Activated CD4-positive, alpha-beta T cell treated with anti-CD3 and anti-CD28 coated beads for 36 hours (primary cell): ENCODE measurements at regions not wholly inside any gene's neighbourhood (a gene's known extent, or its start where the extent isn't known, plus 50 kb on each side); places are given as distances from the start of the nearest gene placed in this dataset.
A peak's percentile ranks its signal among the peaks of the same experiment; 100 is the strongest.

Source experiments
- ATAC-seq: fragments of 200-7000 bp; cut with Tn5 transposase; one replicate; pipeline ENCODE4 v1.10.0; 2021; ENCODE audit warnings: mild to moderate bottlenecking, moderate library complexity
- CTCF ChIA-PET: fragments of 350-600 bp; sonication (Branson Sonifier 250); formaldehyde crosslinking; loops from one replicate; lab custom pipeline; 2021; ENCODE audit warnings: antibody characterized with exemption; lab: Charles Lee
- POLR2A ChIA-PET: fragments of 350-600 bp; sonication (Branson Sonifier 250); formaldehyde crosslinking; loops from one replicate; lab custom pipeline; 2021; ENCODE audit warnings: antibody characterized with exemption, inconsistent platforms; lab: Charles Lee
- DNase-seq: peaks from one replicate; pipeline ENCODE4 v3.0.0-alpha.2; 2020
- H3K27ac Mint-ChIP-seq: one replicate; pipeline ENCODE4 v1.8.0; 2021; ENCODE audit warnings: mixed read lengths
- H3K27me3 Mint-ChIP-seq: one replicate; pipeline ENCODE4 v1.8.0; 2021; ENCODE audit warnings: mixed read lengths
- H3K36me3 Mint-ChIP-seq: one replicate; pipeline ENCODE4 v1.8.0; 2021; ENCODE audit warnings: low read depth, mixed read lengths
- H3K4me1 Mint-ChIP-seq: one replicate; pipeline ENCODE4 v1.8.0; 2021; ENCODE audit warnings: mixed read lengths
- H3K4me3 Mint-ChIP-seq: one replicate; pipeline ENCODE4 v1.8.0; 2021; ENCODE audit warnings: mild to moderate bottlenecking, moderate library complexity, mixed read lengths
- H3K9me3 Mint-ChIP-seq: one replicate; pipeline ENCODE4 v1.8.0; 2021; ENCODE audit warnings: low read depth, mixed read lengths
- intact Hi-C, 2 experiments: fragments of 100-400 bp; cut with DNase I in 1 of 2; cut with micrococcal nuclease in 1 of 2; formaldehyde crosslinking; loops; one replicate each; pipeline versions ENCODE4 v1.14.2 to v1.15.1; 2022 to 2024; cut with DNase I, micrococcal nuclease

GRCh38 chr7:26070290-26070689 is 81.7 kb upstream of the NFE2L3 start:
- H3K4me1 Mint-ChIP-seq = no peaks in the 10 kb centered on the region
- H3K4me3 Mint-ChIP-seq = no peak overlapping the region
- no peaks in the 10 kb centered on the region for H3K9me3 Mint-ChIP-seq
- peaks cover 2% of the 10 kb centered on the region for H3K27me3 Mint-ChIP-seq
- ChIA-PET CTCF (interaction anchor here (0.6 to 2.2 kb wide), 7 partner anchors 8 to 177 kb away, joined by 3 to 10 read pairs (median 3); no protein-coding TSS in a partner anchor), POLR2A (no interaction called here)
- intact Hi-C loops = loop anchor here in 1 of 2 experiments (10.0 kb wide), 1 partner anchor 435 kb away; no protein-coding TSS in a partner anchor
- no peak overlapping the region for H3K27ac Mint-ChIP-seq
- ATAC-seq (no peak), DNase-seq (no peak)
- H3K36me3 Mint-ChIP-seq = no peaks in the 10 kb centered on the region

- H3K27me3 Mint-ChIP-seq = no peaks in the 10 kb centered on the region
- CTCF ChIA-PET = interaction anchor here (0.7 to 1.4 kb wide), 8 partner anchors 8 to 298 kb away, joined by 3 to 7 read pairs (median 4); no protein-coding TSS in a partner anchor
- H3K27ac Mint-ChIP-seq = no peak overlapping the region
- DNase-seq = no peak
- H3K4me3 Mint-ChIP-seq = no peak overlapping the region
- no peaks in the 10 kb centered on the region for H3K4me1 Mint-ChIP-seq
- H3K9me3 Mint-ChIP-seq = no peaks in the 10 kb centered on the region
- H3K36me3 Mint-ChIP-seq = no peaks in the 10 kb centered on the region
- intact Hi-C loops = loop anchor here in 1 of 2 experiments (10.0 kb wide), 1 partner anchor 433 kb away; no protein-coding TSS in a partner anchor
- POLR2A ChIA-PET = no interaction called here
- ATAC-seq = no peak
Observed at GRCh38 chr7:26071622-26072456, 80.2 kb upstream of the NFE2L3 start.

- DNase-seq = no peak
- CTCF ChIA-PET = interaction anchor here (1.1 kb wide), 1 partner anchor 10 kb away, joined by 3 read pairs; no protein-coding TSS in a partner anchor
- no peak overlapping the region for H3K4me3 Mint-ChIP-seq
- no peaks in the 10 kb centered on the region for H3K9me3 Mint-ChIP-seq
- POLR2A ChIA-PET = interaction anchor here (1.1 kb wide), 1 partner anchor 119 kb away, joined by 4 read pairs; no protein-coding TSS in a partner anchor
- H3K27ac Mint-ChIP-seq = no peak overlapping the region
- H3K27me3 Mint-ChIP-seq = peaks cover 4% of the 10 kb centered on the region
- no peaks in the 10 kb centered on the region for H3K36me3 Mint-ChIP-seq
- ATAC-seq = no peak
- no peaks in the 10 kb centered on the region for H3K4me1 Mint-ChIP-seq
- intact Hi-C loops = loop anchor here in 1 of 2 experiments (10.0 kb wide), 1 partner anchor 432 kb away; no protein-coding TSS in a partner anchor
Observed at GRCh38 chr7:26073041-26073440, 79.0 kb upstream of the NFE2L3 start.

- POLR2A ChIA-PET = no interaction called here
- H3K9me3 Mint-ChIP-seq = no peaks in the 10 kb centered on the region
- H3K36me3 Mint-ChIP-seq = no peaks in the 10 kb centered on the region
- no peak for DNase-seq
- peaks cover 3% of the 10 kb centered on the region for H3K4me1 Mint-ChIP-seq
- intact Hi-C loops = loop anchor here (5.0 to 10.0 kb wide), 5 partner anchors 178 to 592 kb away; no protein-coding TSS in a partner anchor
- CTCF ChIA-PET = interaction anchor here (0.9 kb wide), 1 partner anchor 12 kb away, joined by 3 read pairs; no protein-coding TSS in a partner anchor
- peaks cover 10% of the 10 kb centered on the region for H3K27me3 Mint-ChIP-seq
- ATAC-seq = no peak
- no peak overlapping the region for H3K27ac Mint-ChIP-seq
- no peak overlapping the region for H3K4me3 Mint-ChIP-seq
Observed at GRCh38 chr7:26074919-26075318, 77.1 kb upstream of the NFE2L3 start.

- Mint-ChIP-seq H3K9me3 (no peaks in the 10 kb centered on the region), H3K4me1 (peaks cover 3% of the 10 kb centered on the region), H3K36me3 (no peaks in the 10 kb centered on the region), H3K27me3 (peaks cover 13% of the 10 kb centered on the region), H3K4me3 (no peak overlapping the region), H3K27ac (no peak overlapping the region)
- DNase-seq = no peak
- CTCF ChIA-PET = interaction anchor here (0.7 to 0.9 kb wide), 3 partner anchors 17 to 83 kb away, joined by 3 read pairs; no protein-coding TSS in a partner anchor
- no peak for ATAC-seq
- intact Hi-C loops = loop anchor here (5.0 to 10.0 kb wide), 5 partner anchors 179 to 591 kb away; no protein-coding TSS in a partner anchor
- POLR2A ChIA-PET = no interaction called here
Observed at GRCh38 chr7:26076691-26077090, 75.3 kb upstream of the NFE2L3 start.

GRCh38 chr7:26078437-26079336 is 73.3 kb upstream of the NFE2L3 start:
- H3K27me3 Mint-ChIP-seq = peaks cover 13% of the 10 kb centered on the region

GRCh38 chr7:26081638-26082037 is 70.4 kb upstream of the NFE2L3 start:
- DNase-seq = no peak
- Mint-ChIP-seq H3K4me1 (peaks cover 3% of the 10 kb centered on the region), H3K36me3 (no peaks in the 10 kb centered on the region), H3K4me3 (no peak overlapping the region), H3K27ac (no peak overlapping the region), H3K27me3 (peaks cover 16% of the 10 kb centered on the region), H3K9me3 (no peaks in the 10 kb centered on the region)
- ChIA-PET POLR2A (interaction anchor here (0.6 kb wide), 1 partner anchor 29 kb away, joined by 5 read pairs; no protein-coding TSS in a partner anchor), CTCF (interaction anchor here (0.6 to 1.7 kb wide), 7 partner anchors 10 to 1945 kb away, joined by 3 to 6 read pairs (median 3); no protein-coding TSS in a partner anchor)
- no peak for ATAC-seq
- intact Hi-C loops = no loop called here

More at GRCh38 chr7:26078437-26079336, 73.3 kb upstream of the NFE2L3 start:
- CTCF ChIA-PET = interaction anchor here (0.6 to 2.6 kb wide), 23 partner anchors 8 to 589 kb away, joined by 3 to 14 read pairs (median 4); no protein-coding TSS in a partner anchor
- intact Hi-C loops = loop anchor here (1.0 to 10.0 kb wide), 7 partner anchors 181 to 589 kb away; no protein-coding TSS in a partner anchor
- ATAC-seq = peak; percentile 99
- DNase-seq = peak; percentile 90
- Mint-ChIP-seq H3K36me3 (no peaks in the 10 kb centered on the region), H3K4me1 (peaks cover 3% of the 10 kb centered on the region), H3K9me3 (no peaks in the 10 kb centered on the region), H3K4me3 (no peak overlapping the region), H3K27ac (no peak overlapping the region)
- POLR2A ChIA-PET = interaction anchor here (0.6 to 0.9 kb wide), 4 partner anchors 14 to 282 kb away, joined by 3 to 4 read pairs (median 4); no protein-coding TSS in a partner anchor

- no peak for ATAC-seq
- Mint-ChIP-seq H3K27me3 (peaks cover 12% of the 10 kb centered on the region), H3K27ac (no peak overlapping the region), H3K36me3 (no peaks in the 10 kb centered on the region), H3K9me3 (no peaks in the 10 kb centered on the region), H3K4me3 (no peak overlapping the region), H3K4me1 (peaks cover 3% of the 10 kb centered on the region)
- ChIA-PET POLR2A (interaction anchor here (0.5 to 0.6 kb wide), 3 partner anchors 113 to 139 kb away, joined by 3 to 6 read pairs (median 4); no protein-coding TSS in a partner anchor), CTCF (interaction anchor here (0.6 to 1.7 kb wide), 11 partner anchors 9 to 587 kb away, joined by 3 to 7 read pairs (median 3); no protein-coding TSS in a partner anchor)
- DNase-seq = no peak
- intact Hi-C loops = no loop called here
Observed at GRCh38 chr7:26083113-26083512, 68.9 kb upstream of the NFE2L3 start.

- Mint-ChIP-seq H3K27me3 (peaks cover 9% of the 10 kb centered on the region), H3K4me3 (no peak overlapping the region), H3K27ac (no peak overlapping the region), H3K36me3 (no peaks in the 10 kb centered on the region), H3K9me3 (no peaks in the 10 kb centered on the region), H3K4me1 (no peaks in the 10 kb centered on the region)
- ChIA-PET CTCF (interaction anchor here (1.1 to 1.5 kb wide), 2 partner anchors 135 to 173 kb away, joined by 3 to 4 read pairs; no protein-coding TSS in a partner anchor), POLR2A (interaction anchor here (0.7 to 1.0 kb wide), 2 partner anchors 104 to 156 kb away, joined by 3 to 6 read pairs; no protein-coding TSS in a partner anchor)
- DNase-seq (no peak), ATAC-seq (no peak)
- intact Hi-C loops = no loop called here
Observed at GRCh38 chr7:26084418-26084817, 67.6 kb upstream of the NFE2L3 start.

- ATAC-seq (no peak), DNase-seq (no peak)
- ChIA-PET POLR2A (no interaction called here), CTCF (interaction anchor here (0.6 to 2.0 kb wide), 2 partner anchors 23 to 69 kb away, joined by 3 to 5 read pairs; no protein-coding TSS in a partner anchor)
- intact Hi-C loops = no loop called here
- H3K4me3 Mint-ChIP-seq = no peak overlapping the region
- H3K9me3 Mint-ChIP-seq = no peaks in the 10 kb centered on the region
- no peak overlapping the region for H3K27ac Mint-ChIP-seq
- H3K4me1 Mint-ChIP-seq = peaks cover under 1% of the 10 kb centered on the region
- H3K36me3 Mint-ChIP-seq = no peaks in the 10 kb centered on the region
- H3K27me3 Mint-ChIP-seq = peaks cover 6% of the 10 kb centered on the region
Observed at GRCh38 chr7:26085771-26086170, 66.2 kb upstream of the NFE2L3 start.
